Left ventricle myocardium inferior (tissue), 1 donor: ENCODE measurements at regions not wholly inside any gene's neighbourhood (a gene's known extent, or its start where the extent isn't known, plus 50 kb on each side); places are given as distances from the start of the nearest gene placed in this dataset.

Source experiments
- DNase-seq: peaks from one replicate; pipeline ENCODE4 v3.0.0-alpha.2; 2020
- H3K27ac ChIP-seq: fragments of 200-600 bp; replicated peaks from 2 replicates; pipeline ENCODE4 v1.8.0; 2021
- H3K27me3 ChIP-seq: fragments of 200-600 bp; 2 replicates; pipeline ENCODE4 v1.8.0; 2021; ENCODE audit warnings: low read depth
- H3K36me3 ChIP-seq: fragments of 200-600 bp; 2 replicates; pipeline ENCODE4 v1.8.0; 2021
- H3K4me1 ChIP-seq: fragments of 200-600 bp; 2 replicates; pipeline ENCODE4 v1.8.0; 2021
- H3K4me3 ChIP-seq: fragments of 200-600 bp; 2 replicates; pipeline ENCODE4 v1.8.0; 2021; ENCODE audit warnings: mild to moderate bottlenecking, moderate library complexity
- H3K9me3 ChIP-seq: fragments of 200-600 bp; replicated peaks from 2 replicates; pipeline ENCODE4 v1.8.0; 2021
- CTCF ChIP-seq: fragments of 200-600 bp; IDR thresholded peaks from 2 replicates; pipeline ENCODE4 v1.8.0; 2021; ENCODE audit warnings: antibody characterized with exemption, mild to moderate bottlenecking, borderline replicate concordance
- intact Hi-C: fragments of 100-400 bp; cut with micrococcal nuclease; formaldehyde crosslinking; loops from one replicate; pipeline ENCODE4 v1.11.0; 2022
- donor health status: DM: no; HTN: yes; CAD: no; lungs with severe emphysema.

GRCh38 chr14:98623788-98624415 lies 648.1 kb downstream of the BCL11B start:
- intact Hi-C loops = no loop called here
- Histone ChIP-seq H3K9me3 (peaks cover 70% of the 10 kb centered on the region), H3K36me3 (no peaks in the 10 kb centered on the region), H3K4me3 (no peak overlapping the region), H3K4me1 (no peaks in the 10 kb centered on the region), H3K27ac (no peak overlapping the region), H3K27me3 (no peaks in the 10 kb centered on the region)
- no peak for TF ChIP-seq CTCF
- no peak for DNase-seq

DNA sequence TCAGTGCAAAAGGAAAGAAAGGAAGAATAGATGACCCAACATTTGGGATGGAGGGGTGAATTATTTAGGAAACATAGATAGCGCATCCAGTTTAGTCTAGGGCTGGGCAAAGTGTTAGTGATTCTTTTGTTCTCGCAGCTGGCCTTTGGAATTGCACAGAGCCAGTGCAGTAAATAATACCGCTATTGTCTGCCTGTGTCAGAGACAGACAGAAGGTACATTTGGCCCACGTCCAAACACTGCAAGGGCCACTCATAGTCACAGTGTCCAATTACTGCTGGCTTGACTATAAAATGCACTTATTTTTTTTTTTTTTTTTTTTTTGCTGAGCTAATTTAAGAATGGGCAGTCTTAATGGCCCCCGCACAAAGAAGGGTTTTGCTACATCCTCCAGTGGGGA lies 638.6 kb downstream of the BCL11B start:
- no peak for TF ChIP-seq CTCF
- Histone ChIP-seq H3K36me3 (no peaks in the 10 kb centered on the region), H3K9me3 (peaks cover 8% of the 10 kb centered on the region), H3K4me1 (no peaks in the 10 kb centered on the region), H3K27ac (no peak overlapping the region), H3K27me3 (no peaks in the 10 kb centered on the region), H3K4me3 (no peak overlapping the region)
- DNase-seq = no peak
- intact Hi-C loops = no loop called here

GRCh38 chr14:98634043-98634820 lies 637.8 kb downstream of the BCL11B start:
- H3K27me3 ChIP-seq = no peaks in the 10 kb centered on the region
- H3K4me1 ChIP-seq = no peaks in the 10 kb centered on the region
- no peak overlapping the region for H3K4me3 ChIP-seq
- H3K27ac ChIP-seq = no peak overlapping the region
- no peaks in the 10 kb centered on the region for H3K36me3 ChIP-seq
- TF ChIP-seq CTCF = no peak
- H3K9me3 ChIP-seq = peaks cover 2% of the 10 kb centered on the region
- intact Hi-C loops = no loop called here
- DNase-seq = no peak

DNA sequence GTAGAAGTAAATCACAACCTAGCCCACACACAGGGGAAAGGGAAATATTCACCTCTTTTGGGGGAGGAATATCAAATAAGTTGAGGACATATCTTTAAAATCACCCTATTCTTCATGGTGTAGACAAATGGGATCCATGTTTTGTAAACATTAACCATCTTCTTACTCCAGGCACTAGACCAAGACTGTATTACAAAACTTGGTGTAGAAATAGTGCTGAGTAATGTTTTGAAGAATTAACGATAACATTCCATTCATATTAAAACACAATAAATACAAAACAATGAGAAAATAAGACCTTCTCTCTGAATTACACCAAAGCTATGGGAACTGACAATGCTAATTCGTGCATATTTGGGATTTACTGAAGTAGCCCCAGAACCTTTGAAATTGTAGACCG lies 633.6 kb downstream of the BCL11B start:
- no peaks in the 10 kb centered on the region for H3K4me1 ChIP-seq
- H3K36me3 ChIP-seq = no peaks in the 10 kb centered on the region
- TF ChIP-seq CTCF = no peak
- H3K27me3 ChIP-seq = no peaks in the 10 kb centered on the region
- H3K4me3 ChIP-seq = no peak overlapping the region
- intact Hi-C loops = no loop called here
- DNase-seq = no peak
- H3K27ac ChIP-seq = no peak overlapping the region
- H3K9me3 ChIP-seq = peaks cover 8% of the 10 kb centered on the region

GRCh38 chr14:98647754-98648153 lies 624.2 kb downstream of the BCL11B start:
- no peaks in the 10 kb centered on the region for H3K36me3 ChIP-seq
- DNase-seq = no peak
- no peaks in the 10 kb centered on the region for H3K27me3 ChIP-seq
- TF ChIP-seq CTCF = no peak
- no peaks in the 10 kb centered on the region for H3K4me1 ChIP-seq
- no peak overlapping the region for H3K27ac ChIP-seq
- intact Hi-C loops = no loop called here
- peaks cover 6% of the 10 kb centered on the region for H3K9me3 ChIP-seq
- H3K4me3 ChIP-seq = no peak overlapping the region
